HK-2 (cell line): ENCODE measurements at regions not wholly inside any gene's neighbourhood (a gene's known extent, or its start where the extent isn't known, plus 50 kb on each side); places are given as distances from the start of the nearest gene placed in this dataset.

ENCODE experiments used
- DNase-seq: peaks from one replicate; pipeline ENCODE4 v3.0.0-alpha.2; 2018; ENCODE audit not compliant: unreplicated experiment

DNA sequence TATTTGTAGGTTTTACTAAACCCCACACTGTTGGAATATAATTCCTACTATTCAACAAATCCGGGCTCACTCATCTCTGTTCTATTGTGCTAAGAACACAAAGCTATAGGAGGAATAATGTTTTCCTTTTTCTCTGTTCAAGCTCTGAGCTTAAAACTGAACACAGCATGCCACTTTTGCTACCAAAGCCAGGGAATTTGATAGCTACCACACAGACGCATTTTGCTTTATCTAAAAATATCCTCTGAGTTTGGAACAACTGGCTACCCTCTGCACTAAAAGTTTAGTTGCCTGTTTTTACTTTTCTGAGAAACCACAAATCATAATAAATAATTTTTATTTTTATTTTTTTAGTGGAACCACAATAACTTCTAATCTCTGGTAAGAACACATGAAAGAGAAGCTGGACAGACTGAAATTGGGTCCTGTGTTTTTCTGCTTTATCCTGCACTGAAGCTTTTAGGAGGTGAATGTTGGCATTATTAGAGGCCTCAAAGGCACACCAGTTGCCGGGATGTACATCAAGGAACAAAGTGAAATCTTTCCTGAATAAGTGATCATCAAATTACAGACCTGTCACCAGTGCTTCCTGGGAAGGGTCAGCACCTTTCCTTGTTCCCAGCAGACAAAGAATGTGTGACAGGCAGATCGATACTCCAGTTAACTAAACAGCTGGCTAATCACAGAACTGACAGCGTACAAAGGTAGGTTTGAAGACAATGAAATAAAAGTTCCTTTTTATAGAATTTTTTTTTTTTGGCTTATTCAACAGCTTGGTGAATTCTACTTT, 523.2 kb upstream of the TENM4 start:
- no peak for DNase-seq

- no peak for DNase-seq
Observed at GRCh38 chr11:79960461-79960860, 519.6 kb upstream of the TENM4 start.

DNA sequence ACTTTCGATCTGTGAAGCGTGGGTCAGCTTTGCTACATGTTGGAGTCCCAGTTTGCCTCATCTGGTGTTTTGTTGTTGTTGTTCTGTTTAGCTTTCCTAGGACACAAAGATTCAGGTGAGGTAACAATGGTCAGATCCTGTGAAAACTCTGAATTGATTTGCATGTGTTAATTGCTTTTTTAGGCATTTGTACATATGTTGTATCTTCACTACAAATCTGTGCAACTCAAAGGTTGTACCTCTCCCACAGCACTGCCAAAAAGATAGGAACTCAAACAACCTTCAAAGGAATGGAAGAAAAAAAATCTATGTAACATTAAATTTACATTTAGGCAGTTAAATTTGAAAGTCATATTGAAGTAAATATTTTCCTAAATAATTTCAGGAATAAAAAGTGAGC, 518.5 kb upstream of the TENM4 start:
- no peak for DNase-seq

GRCh38 chr11:79957702-79958101, 516.9 kb upstream of the TENM4 start:
- DNase-seq = no peak

GRCh38 chr11:79956061-79956460, 515.2 kb upstream of the TENM4 start:
- DNase-seq = no peak

- DNase-seq = no peak
Observed at GRCh38 chr11:79953629-79954028, 512.8 kb upstream of the TENM4 start.

- no peak for DNase-seq
Observed at GRCh38 chr11:79950741-79951140, 509.9 kb upstream of the TENM4 start.

- no peak for DNase-seq
Observed at GRCh38 chr11:79950172-79950571, 509.3 kb upstream of the TENM4 start.

DNA sequence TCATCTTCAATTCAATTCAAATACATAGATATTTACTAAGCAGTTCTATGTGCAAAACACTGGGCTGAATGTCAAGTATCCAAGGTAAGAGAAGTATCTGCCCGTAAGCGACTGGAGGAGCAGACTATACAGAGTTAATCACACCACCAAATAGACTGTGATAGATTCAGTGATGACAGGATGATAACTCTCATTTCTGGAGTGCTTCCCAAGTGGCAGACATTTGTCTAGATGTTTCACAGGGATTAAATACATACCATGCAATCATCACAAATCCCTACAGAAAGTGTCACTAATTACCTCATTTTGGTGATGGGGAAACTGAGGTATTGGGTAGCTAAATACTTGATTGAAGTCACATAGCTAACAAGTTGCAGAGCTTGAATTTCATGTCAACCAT, 508.7 kb upstream of the TENM4 start:
- no peak for DNase-seq

DNA sequence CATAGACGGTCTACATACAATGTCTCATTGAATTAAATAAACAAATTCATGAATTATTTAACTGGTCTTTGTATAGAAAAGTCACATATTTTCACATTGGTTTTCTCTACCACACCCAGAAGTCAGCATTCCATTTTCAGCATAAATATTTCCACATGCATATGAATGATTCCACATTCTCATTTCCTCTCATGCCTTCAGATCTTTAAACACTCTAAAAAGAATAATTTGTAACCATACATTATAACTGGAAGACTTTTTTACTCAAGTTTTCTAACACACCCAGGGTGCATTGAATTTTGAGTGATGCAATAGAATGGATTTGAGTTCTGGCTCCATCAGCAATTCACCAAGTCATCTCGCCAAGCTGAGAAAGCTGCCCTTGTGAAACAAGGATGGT, 501.8 kb upstream of the TENM4 start:
- no peak for DNase-seq

- DNase-seq = no peak
Observed at GRCh38 chr11:79942090-79942489, 501.3 kb upstream of the TENM4 start.

GRCh38 chr11:79940974-79941735, 500.3 kb upstream of the TENM4 start:
- DNase-seq = no peak

DNA sequence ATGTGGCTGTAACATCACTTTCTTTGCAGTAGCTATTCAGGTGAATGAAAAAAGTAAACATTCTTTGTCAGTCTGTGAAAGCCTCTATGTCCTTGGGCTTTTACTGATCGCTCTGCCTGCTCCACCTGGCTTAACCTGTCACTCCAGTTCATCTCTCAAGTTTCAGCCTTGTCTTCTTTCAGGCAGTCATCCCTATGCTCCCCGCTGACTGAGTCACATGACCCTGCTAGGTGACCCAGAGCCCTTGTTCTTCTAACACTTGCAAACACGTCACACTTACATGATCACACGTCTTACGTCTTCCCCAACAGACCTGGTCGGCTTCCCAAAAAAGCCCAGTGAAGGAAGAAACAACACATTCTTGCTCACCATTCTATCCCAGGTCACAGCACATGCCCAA, 499.3 kb upstream of the TENM4 start:
- no peak for DNase-seq

GRCh38 chr11:79939111-79939510, 498.3 kb upstream of the TENM4 start:
- no peak for DNase-seq

- no peak for DNase-seq
Observed at GRCh38 chr11:79937676-79938334, 497.0 kb upstream of the TENM4 start.

DNA sequence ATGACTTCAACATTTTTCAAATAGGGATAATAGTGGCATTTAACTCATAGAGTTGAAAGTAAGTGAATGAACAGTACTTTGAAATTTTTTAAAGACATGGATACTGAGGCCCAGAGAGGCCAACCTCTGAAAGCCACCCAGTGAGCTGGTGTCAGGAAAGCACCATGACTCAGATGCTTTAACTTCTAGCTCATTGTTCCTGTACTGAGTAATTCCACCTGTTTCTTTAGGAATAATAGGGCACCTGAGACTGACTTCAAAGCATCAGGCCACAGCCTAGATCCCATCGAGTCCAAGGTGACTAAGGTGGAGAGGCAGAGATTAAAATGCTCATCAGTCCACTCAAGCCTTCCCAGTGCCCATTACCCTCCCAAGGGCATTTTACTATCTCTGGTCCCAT, 491.8 kb upstream of the TENM4 start:
- DNase-seq = no peak

DNA sequence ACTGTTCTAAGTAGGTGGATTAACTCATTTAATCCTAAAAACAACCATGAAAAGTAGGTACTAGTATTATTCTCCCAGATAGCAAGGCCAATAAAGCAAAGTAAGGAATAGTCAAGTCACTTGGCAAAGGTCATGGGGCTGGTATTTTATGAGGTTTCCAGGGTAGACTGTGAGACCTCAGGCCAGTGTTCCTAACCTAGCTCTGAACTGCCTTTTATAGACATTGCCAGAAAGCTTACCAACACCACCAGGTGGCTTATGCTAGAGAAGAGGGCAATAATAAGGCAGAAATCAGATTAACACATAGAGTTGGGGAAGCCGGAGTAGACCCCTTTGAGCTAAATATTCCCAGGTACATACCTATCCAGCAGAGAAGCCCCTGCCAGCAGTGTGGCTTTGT, 490.9 kb upstream of the TENM4 start:
- no peak for DNase-seq

GRCh38 chr11:79926707-79927106, 485.9 kb upstream of the TENM4 start:
- no peak for DNase-seq

- no peak for DNase-seq
Observed at GRCh38 chr11:79925570-79925969, 484.7 kb upstream of the TENM4 start.

DNA sequence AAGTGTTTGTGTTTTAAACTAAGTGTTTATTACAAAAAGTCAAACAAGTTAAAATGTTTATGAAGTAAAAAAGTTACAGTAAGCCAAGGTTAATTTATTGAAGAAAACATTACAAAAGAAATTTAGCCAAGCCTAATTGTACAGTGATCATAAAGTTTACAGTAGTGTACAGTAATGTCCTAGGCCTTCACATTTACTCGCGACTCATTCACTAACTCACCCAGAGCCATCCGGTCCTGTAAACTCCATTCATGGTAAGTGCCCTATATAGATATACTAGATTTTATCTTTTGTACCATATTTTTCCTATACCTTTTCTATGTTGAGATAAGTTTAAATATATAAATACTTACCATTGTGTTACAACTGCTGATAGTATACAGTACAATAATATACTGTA, 481.8 kb upstream of the TENM4 start:
- DNase-seq = no peak

DNA sequence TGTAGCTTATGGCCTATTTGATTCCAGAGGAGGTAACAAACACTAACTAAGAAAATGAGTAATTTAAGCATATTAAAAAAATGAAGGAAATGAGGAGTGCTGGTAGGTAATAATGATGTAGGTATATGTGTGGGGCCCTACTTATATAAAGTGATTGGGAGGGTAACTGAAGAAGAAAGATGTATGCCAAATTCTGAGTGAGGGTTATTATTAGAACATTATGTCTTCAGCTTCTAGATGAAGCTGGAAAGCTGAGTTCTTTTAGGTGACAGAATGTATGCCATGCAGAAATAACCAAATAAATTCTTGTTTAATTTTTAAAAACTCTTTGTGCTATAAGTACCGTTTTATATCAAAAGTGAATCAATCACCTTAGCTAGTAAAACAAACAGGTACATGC, 479.6 kb upstream of the TENM4 start:
- no peak for DNase-seq

- DNase-seq = no peak
Observed at GRCh38 chr11:79919350-79919749, 478.5 kb upstream of the TENM4 start.

DNA sequence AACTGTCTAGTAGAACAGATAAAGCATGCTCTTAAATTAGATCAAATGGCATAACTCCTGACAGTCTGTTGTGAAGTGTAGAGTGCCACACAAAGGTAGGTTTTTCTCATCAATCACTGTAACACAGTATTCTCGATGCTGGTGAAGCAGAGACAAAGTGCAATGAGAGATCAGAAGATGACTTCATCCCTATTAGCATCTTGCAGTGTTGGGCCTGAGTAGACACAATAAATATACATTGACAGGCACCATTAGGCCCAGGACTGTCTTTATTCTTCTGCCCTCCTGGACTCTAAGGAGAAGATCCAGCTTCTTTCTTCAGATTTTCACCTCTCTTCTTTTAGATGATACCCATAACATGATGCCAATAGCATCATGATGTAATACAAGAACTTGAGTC, 478.0 kb upstream of the TENM4 start:
- no peak for DNase-seq
